Brain microvascular endothelial cell (primary cell): ENCODE measurements at regions not wholly inside any gene's neighbourhood (a gene's known extent, or its start where the extent isn't known, plus 50 kb on each side); places are given as distances from the start of the nearest gene placed in this dataset.

Experiments
- DNase-seq: peaks from one replicate; pipeline ENCODE4 v3.0.0-alpha.2; 2020
- H3K27ac ChIP-seq: fragments of 250-450 bp; sonication (Bioruptor Pico); 2 replicates; pipeline ENCODE4 v1.5.1; 2020; ENCODE audit warnings: mild to moderate bottlenecking, moderate library complexity
- H3K27me3 ChIP-seq: fragments of 250-450 bp; sonication (Bioruptor Pico); replicated peaks from 2 replicates; pipeline ENCODE4 v1.5.1; 2020; ENCODE audit warnings: mild to moderate bottlenecking
- H3K36me3 ChIP-seq: fragments of 250-450 bp; sonication (Bioruptor Pico); replicated peaks from 2 replicates; pipeline ENCODE4 v1.5.1; 2020; ENCODE audit warnings: mild to moderate bottlenecking
- H3K4me3 ChIP-seq: 2 replicates; pipeline ENCODE4 v1.5.1; 2011; ENCODE audit warnings: low read depth, mild to moderate bottlenecking, control low read depth, low read length, moderate library complexity
- in situ Hi-C: cut with HindIII; loops from 2 replicates; pipeline ENCODE4 v1.10.0; 2017; ENCODE audit warnings: low sequenced_read_pairs, low pct_ligation_motif_present
- TF ChIP-seq, protein P1 (sequence below): IDR thresholded peaks from 2 replicates; pipeline ENCODE4 v1.5.1; 2011; ENCODE audit warnings: low read depth, mild to moderate bottlenecking, moderate library complexity, low read length, control low read depth, inconsistent platforms; ENCODE audit errors: missing control alignments

DNA sequence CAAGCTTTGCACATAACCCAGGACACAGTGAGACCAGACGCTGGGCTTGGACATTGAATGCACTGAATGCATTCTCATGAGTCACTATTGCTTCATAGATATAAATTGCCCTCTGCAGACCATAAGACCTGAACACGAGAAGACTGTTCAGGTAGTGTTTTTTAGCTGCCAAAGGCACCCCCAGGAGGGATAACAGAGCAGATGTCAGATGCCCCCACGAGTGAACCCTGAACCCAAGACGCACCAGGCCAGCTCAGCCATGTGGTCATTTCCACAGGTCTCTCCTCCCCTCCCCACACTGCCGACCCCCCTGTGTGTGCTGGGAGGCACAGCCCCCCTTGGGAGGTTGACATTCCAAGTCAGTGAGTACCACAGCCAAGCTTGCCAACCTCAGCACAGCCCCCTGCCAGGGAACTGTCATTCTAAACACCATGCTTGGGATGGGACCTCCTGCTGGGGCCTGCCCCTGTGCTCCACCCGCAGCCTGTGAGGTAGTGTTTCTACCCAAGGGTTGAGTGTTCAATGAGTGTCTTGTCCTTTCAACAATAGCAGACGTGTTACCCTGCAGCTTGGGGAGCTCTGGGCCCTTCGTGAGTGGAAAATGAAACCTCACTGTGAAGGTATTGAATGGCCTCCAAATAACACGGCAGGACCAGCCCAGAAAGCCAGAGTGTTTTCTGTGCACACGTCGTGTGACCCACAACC, 68.2 kb downstream of the PSMG1 start:
- in situ Hi-C loops: no loop called here
- TF ChIP-seq, protein P1, sequence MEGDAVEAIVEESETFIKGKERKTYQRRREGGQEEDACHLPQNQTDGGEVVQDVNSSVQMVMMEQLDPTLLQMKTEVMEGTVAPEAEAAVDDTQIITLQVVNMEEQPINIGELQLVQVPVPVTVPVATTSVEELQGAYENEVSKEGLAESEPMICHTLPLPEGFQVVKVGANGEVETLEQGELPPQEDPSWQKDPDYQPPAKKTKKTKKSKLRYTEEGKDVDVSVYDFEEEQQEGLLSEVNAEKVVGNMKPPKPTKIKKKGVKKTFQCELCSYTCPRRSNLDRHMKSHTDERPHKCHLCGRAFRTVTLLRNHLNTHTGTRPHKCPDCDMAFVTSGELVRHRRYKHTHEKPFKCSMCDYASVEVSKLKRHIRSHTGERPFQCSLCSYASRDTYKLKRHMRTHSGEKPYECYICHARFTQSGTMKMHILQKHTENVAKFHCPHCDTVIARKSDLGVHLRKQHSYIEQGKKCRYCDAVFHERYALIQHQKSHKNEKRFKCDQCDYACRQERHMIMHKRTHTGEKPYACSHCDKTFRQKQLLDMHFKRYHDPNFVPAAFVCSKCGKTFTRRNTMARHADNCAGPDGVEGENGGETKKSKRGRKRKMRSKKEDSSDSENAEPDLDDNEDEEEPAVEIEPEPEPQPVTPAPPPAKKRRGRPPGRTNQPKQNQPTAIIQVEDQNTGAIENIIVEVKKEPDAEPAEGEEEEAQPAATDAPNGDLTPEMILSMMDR: no peak
- peak; percentile 48 for DNase-seq
- H3K4me3 ChIP-seq: no peak overlapping the region
- no peaks in the 10 kb centered on the region for H3K27me3 ChIP-seq
- no peaks in the 10 kb centered on the region for H3K36me3 ChIP-seq
- H3K27ac ChIP-seq: no peak overlapping the region

GRCh38 chr21:39111931-39112550, 71.2 kb downstream of the PSMG1 start:
- TF ChIP-seq, protein P1: no peak
- no peak for DNase-seq
- Histone ChIP-seq H3K4me3 (no peak overlapping the region), H3K36me3 (no peaks in the 10 kb centered on the region), H3K27ac (no peak overlapping the region), H3K27me3 (no peaks in the 10 kb centered on the region)
- in situ Hi-C loops: no loop called here

DNA sequence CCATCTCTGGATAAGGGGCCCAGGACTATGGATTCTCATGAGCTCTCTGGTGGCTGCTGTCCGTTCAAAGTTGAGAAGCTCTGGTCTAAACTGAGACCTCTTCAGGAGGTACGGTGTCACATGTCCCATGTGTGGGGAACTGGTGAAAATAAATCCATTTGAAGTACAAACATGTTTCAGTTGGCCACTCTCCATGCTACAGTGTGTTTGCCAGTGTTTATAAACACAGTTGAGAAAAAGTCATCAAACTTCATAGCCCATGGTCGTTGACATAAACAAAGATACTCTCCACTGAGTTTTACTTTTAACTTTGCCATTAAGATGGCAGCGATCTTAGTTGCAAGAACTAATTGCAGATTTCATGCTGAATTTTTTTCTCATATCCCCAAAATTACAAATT, 72.8 kb downstream of the PSMG1 start:
- H3K36me3 ChIP-seq: no peaks in the 10 kb centered on the region
- TF ChIP-seq, protein P1: no peak
- DNase-seq: no peak
- no peaks in the 10 kb centered on the region for H3K27me3 ChIP-seq
- in situ Hi-C loops: no loop called here
- no peak overlapping the region for H3K27ac ChIP-seq
- no peak overlapping the region for H3K4me3 ChIP-seq

DNA sequence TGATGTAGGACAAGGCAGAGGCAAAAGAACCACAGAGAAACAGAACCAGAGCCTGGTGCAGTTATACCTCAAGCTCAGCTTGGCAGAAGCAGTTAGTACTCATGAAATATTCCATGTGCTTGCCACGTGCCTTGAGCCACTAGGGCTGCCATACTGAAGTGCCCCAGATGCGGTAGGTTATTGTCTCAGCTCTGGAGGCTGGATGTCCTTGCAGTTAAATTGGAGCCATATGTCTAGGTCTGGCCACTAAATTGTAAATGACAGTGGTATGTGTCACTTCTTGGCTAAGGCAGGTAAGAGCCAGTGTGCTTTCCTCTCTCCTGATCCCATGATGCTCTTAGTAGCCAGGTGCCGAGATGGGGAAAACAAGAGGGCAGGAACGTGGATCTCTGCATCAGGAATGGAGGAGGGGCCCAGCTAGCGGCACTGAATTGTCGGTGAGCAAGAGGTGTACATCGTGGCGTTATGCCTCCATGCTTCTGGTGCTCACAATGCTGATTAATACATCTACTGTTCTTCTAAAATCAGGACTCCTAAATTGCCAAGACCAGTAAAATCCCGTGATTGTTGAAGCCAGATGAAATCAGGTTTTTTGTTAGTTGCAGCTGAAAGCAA, 73.5 kb downstream of the PSMG1 start:
- Histone ChIP-seq H3K4me3 (no peak overlapping the region), H3K27me3 (no peaks in the 10 kb centered on the region), H3K36me3 (no peaks in the 10 kb centered on the region), H3K27ac (no peak overlapping the region)
- in situ Hi-C loops: no loop called here
- no peak for DNase-seq
- TF ChIP-seq, protein P1: no peak

DNA sequence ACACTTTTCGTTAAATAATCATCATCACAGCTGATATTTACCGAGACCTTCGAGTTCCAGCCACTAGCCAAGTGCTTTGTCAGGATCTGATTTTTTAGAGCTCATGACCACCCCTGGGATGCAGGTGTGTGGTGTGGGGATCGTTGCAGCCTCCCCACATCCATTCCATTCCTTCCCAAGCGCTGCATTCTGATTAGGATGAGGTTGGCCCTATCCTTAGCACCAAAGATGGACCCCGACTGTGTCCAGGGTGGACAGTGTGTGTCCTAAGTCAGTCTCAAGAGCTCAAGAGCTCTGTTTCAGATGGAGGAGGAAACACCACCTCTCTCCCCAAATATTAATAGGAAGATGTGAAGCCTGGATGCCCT, 74.1 kb downstream of the PSMG1 start:
- no peaks in the 10 kb centered on the region for H3K36me3 ChIP-seq
- H3K27ac ChIP-seq: no peak overlapping the region
- H3K27me3 ChIP-seq: no peaks in the 10 kb centered on the region
- in situ Hi-C loops: no loop called here
- no peak for DNase-seq
- no peak overlapping the region for H3K4me3 ChIP-seq
- TF ChIP-seq, protein P1: no peak
